CD14-positive monocyte (primary cell): ENCODE measurements at regions not wholly inside any gene's neighbourhood (a gene's known extent, or its start where the extent isn't known, plus 50 kb on each side); places are given as distances from the start of the nearest gene placed in this dataset.

Experiments used
- DNase-seq, 3 donors: peaks; one replicate each; pipeline ENCODE4 v3.0.0-alpha.2; 2011 to 2022
- H2AFZ ChIP-seq: 2 replicates; pipeline ENCODE4 v1.6.0; 2012; ENCODE audit warnings: mild to moderate bottlenecking, low read depth, low read length, inconsistent platforms; ENCODE audit not compliant: insufficient read depth, poor library complexity, severe bottlenecking
- H3K27ac ChIP-seq, 2 donors: 1 replicate in 1 of 2; 2 replicates in 1 of 2; pipeline ENCODE4 v1.5.1; 2012 to 2013; ENCODE audit warnings: low read length in 2 of 2, control low read depth in 1 of 2, inconsistent platforms in 1 of 2, low read depth in 1 of 2, mild to moderate bottlenecking in 1 of 2
- H3K27me3 ChIP-seq, 2 donors: one replicate each; pipeline versions ENCODE4 v1.6.0 to v1.6.1; 2011 to 2013; ENCODE audit warnings: low read length in 2 of 2; ENCODE audit not compliant: control insufficient read depth in 2 of 2, insufficient read depth in 2 of 2
- H3K36me3 ChIP-seq, 2 donors: replicated peaks in 1 of 2; 1 replicate in 1 of 2; 2 replicates in 1 of 2; pipeline versions ENCODE4 v1.5.1 to v1.6.1; 2012 to 2013; ENCODE audit warnings: low read length in 2 of 2, control low read depth in 1 of 2, inconsistent platforms in 1 of 2, mild to moderate bottlenecking in 1 of 2; ENCODE audit not compliant: insufficient read depth in 2 of 2, control insufficient read depth in 1 of 2
- H3K4me1 ChIP-seq, 2 donors: 1 replicate in 1 of 2; 2 replicates in 1 of 2; pipeline versions ENCODE4 v1.5.1 to v1.6.1; 2012 to 2013; ENCODE audit warnings: low read length in 2 of 2, control low read depth in 1 of 2, inconsistent platforms in 1 of 2, mild to moderate bottlenecking in 1 of 2, moderate library complexity in 1 of 2; ENCODE audit not compliant: insufficient read depth in 2 of 2, control insufficient read depth in 1 of 2
- H3K4me2 ChIP-seq: replicated peaks from 2 replicates; pipeline ENCODE3; 2012; ENCODE audit warnings: low read length, moderate library complexity, mild to moderate bottlenecking; ENCODE audit not compliant: poor library complexity, severe bottlenecking; ENCODE audit errors: extremely low read depth
- H3K4me3 ChIP-seq, 3 experiments: fragments of 200-600 bp in 1 of 3; sonication (generic) in 1 of 3; replicated peaks in 1 of 3; 1 replicate in 2 of 3; 2 replicates in 1 of 3; pipeline ENCODE4 v1.5.1; 2011 to 2013; ENCODE audit warnings: low read length in 3 of 3, mild to moderate bottlenecking in 3 of 3, control low read depth in 2 of 3, low read depth in 2 of 3, inconsistent platforms in 1 of 3, moderate library complexity in 1 of 3
- H3K79me2 ChIP-seq: 2 replicates; pipeline ENCODE4 v1.6.0; 2012; ENCODE audit warnings: mild to moderate bottlenecking, control low read depth, inconsistent platforms, low read length, moderate library complexity; ENCODE audit not compliant: insufficient read depth
- H3K9ac ChIP-seq: 2 replicates; pipeline ENCODE4 v1.6.0; 2017; ENCODE audit warnings: low read length, mild to moderate bottlenecking; ENCODE audit not compliant: insufficient read depth, poor library complexity, severe bottlenecking
- H3K9me3 ChIP-seq, 2 donors: replicated peaks in 1 of 2; 1 replicate in 1 of 2; 2 replicates in 1 of 2; pipeline versions ENCODE4 v1.5.1 to v1.6.1; 2012 to 2013; ENCODE audit warnings: low read length in 2 of 2, control low read depth in 1 of 2; ENCODE audit not compliant: control insufficient read depth in 1 of 2, insufficient read depth in 1 of 2
- H4K20me1 ChIP-seq: 2 replicates; pipeline ENCODE4 v1.6.0; 2012; ENCODE audit warnings: mild to moderate bottlenecking, low read length, control low read depth, moderate library complexity; ENCODE audit not compliant: insufficient read depth
- H3K27ac Mint-ChIP-seq, 7 donors: one replicate each; pipeline ENCODE4 v1.8.0; 2020; ENCODE audit warnings: mild to moderate bottlenecking in 7 of 7, mixed read lengths in 7 of 7, moderate library complexity in 6 of 7, inconsistent platforms in 2 of 7
- H3K27me3 Mint-ChIP-seq, 3 donors: one replicate each; pipeline ENCODE4 v1.8.0; 2021 to 2022; ENCODE audit warnings: low read depth in 3 of 3, mild to moderate bottlenecking in 3 of 3, mixed read lengths in 3 of 3, moderate library complexity in 3 of 3, inconsistent platforms in 1 of 3
- H3K36me3 Mint-ChIP-seq, 2 donors: one replicate each; pipeline ENCODE4 v1.8.0; 2020; ENCODE audit warnings: mixed read lengths in 2 of 2, inconsistent platforms in 1 of 2, mild to moderate bottlenecking in 1 of 2
- H3K4me1 Mint-ChIP-seq: one replicate; pipeline ENCODE4 v1.8.0; 2020; ENCODE audit warnings: mild to moderate bottlenecking, mixed read lengths
- H3K4me3 Mint-ChIP-seq, 2 donors: one replicate each; pipeline ENCODE4 v1.8.0; 2020; ENCODE audit warnings: mild to moderate bottlenecking in 2 of 2, mixed read lengths in 2 of 2, moderate library complexity in 1 of 2
- H3K9me3 Mint-ChIP-seq, 7 donors: one replicate each; pipeline ENCODE4 v1.8.0; 2020 to 2022; ENCODE audit warnings: mixed read lengths in 7 of 7, mild to moderate bottlenecking in 6 of 7, moderate library complexity in 6 of 7, inconsistent platforms in 2 of 7
- WGBS: methylation state at CpG from one replicate; pipeline ENCODE4 v1.1.5; 2013; ENCODE audit warnings: missing lambda C conversion rate; ENCODE audit not compliant: insufficient coverage; 5-methylcytosine and 5-hydroxymethylcytosine counted together
- intact Hi-C, 2 donors: fragments of 100-400 bp; cut with micrococcal nuclease; formaldehyde crosslinking; loops; one replicate each; pipeline versions ENCODE4 v1.15.0 to v1.15.1; 2023
- TF ChIP-seq, protein P1 (sequence below): fragments of 200-600 bp; IDR thresholded peaks from one replicate; pipeline ENCODE4 v1.8.0; 2022; ENCODE audit warnings: antibody characterized with exemption, mild to moderate bottlenecking

DNA sequence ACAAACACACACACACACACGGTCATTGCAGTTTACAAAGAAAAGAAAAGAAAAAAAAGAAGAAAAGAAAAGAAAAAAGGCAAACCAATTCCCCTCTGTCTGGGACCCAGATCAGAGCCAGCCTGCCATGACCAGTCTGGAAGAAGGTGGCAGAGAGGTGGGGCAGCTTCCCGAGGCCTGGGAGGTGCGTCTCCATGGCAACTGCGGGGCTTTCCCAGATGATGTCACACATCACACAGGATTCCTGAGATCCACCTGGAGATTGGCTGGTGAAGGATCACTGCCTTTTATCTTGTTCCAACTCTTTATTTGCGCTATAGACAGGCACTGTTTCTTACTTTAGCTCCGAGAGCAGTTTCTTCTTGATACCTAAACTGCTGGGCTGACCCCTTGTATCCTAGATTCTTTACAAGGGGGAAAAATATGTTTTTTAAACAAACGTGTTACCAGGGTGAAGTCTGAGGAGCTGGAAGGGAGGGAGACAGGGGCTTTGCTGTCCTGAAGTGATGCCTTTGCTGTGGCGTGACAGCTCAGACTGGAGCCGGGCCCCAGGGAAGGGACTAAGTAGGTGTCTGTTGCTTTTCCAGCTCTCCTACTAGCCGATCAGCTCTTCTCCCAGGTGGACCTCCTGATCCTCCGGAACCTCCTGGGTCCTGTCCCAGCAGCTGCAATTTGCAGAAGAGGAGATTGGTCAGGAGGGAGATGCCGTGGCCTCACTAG is 298.5 kb downstream of the KLF6 start:
- H3K36me3 ChIP-seq: no peaks in the 10 kb centered on the region
- H3K4me3 ChIP-seq: no peak overlapping the region
- no peak for DNase-seq
- no peaks in the 10 kb centered on the region for H3K9me3 ChIP-seq
- no peaks in the 10 kb centered on the region for H4K20me1 ChIP-seq
- H3K27ac ChIP-seq: no peak overlapping the region
- peaks cover 0 to 11% (median 5%) of the 10 kb centered on the region in 7 donors for H3K9me3 Mint-ChIP-seq
- peak overlapping the region in 1 of 7 donors; percentile 23 for H3K27ac Mint-ChIP-seq
- no peak overlapping the region for H3K9ac ChIP-seq
- peaks cover 27 to 39% of the 10 kb centered on the region in 2 donors for H3K4me1 ChIP-seq
- no peaks in the 10 kb centered on the region for H3K27me3 ChIP-seq
- peaks cover 0 to 5% (median 2%) of the 10 kb centered on the region in 3 donors for H3K27me3 Mint-ChIP-seq
- intact Hi-C loops: loop anchor here in 1 of 2 donors (10.0 kb wide), 1 partner anchor 638 kb away; no protein-coding TSS in a partner anchor
- peaks cover 3% of the 10 kb centered on the region in 2 donors for H3K36me3 Mint-ChIP-seq
- TF ChIP-seq, protein P1, sequence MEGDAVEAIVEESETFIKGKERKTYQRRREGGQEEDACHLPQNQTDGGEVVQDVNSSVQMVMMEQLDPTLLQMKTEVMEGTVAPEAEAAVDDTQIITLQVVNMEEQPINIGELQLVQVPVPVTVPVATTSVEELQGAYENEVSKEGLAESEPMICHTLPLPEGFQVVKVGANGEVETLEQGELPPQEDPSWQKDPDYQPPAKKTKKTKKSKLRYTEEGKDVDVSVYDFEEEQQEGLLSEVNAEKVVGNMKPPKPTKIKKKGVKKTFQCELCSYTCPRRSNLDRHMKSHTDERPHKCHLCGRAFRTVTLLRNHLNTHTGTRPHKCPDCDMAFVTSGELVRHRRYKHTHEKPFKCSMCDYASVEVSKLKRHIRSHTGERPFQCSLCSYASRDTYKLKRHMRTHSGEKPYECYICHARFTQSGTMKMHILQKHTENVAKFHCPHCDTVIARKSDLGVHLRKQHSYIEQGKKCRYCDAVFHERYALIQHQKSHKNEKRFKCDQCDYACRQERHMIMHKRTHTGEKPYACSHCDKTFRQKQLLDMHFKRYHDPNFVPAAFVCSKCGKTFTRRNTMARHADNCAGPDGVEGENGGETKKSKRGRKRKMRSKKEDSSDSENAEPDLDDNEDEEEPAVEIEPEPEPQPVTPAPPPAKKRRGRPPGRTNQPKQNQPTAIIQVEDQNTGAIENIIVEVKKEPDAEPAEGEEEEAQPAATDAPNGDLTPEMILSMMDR: no peak
- WGBS: 97% methylated on average over 6 of the region's 12 CpGs
- no peak overlapping the region for H2AFZ ChIP-seq
- H3K4me2 ChIP-seq: no peak overlapping the region
- peaks cover 38% of the 10 kb centered on the region for H3K4me1 Mint-ChIP-seq
- no peaks in the 10 kb centered on the region for H3K79me2 ChIP-seq
- no peak overlapping the region for H3K4me3 Mint-ChIP-seq

DNA sequence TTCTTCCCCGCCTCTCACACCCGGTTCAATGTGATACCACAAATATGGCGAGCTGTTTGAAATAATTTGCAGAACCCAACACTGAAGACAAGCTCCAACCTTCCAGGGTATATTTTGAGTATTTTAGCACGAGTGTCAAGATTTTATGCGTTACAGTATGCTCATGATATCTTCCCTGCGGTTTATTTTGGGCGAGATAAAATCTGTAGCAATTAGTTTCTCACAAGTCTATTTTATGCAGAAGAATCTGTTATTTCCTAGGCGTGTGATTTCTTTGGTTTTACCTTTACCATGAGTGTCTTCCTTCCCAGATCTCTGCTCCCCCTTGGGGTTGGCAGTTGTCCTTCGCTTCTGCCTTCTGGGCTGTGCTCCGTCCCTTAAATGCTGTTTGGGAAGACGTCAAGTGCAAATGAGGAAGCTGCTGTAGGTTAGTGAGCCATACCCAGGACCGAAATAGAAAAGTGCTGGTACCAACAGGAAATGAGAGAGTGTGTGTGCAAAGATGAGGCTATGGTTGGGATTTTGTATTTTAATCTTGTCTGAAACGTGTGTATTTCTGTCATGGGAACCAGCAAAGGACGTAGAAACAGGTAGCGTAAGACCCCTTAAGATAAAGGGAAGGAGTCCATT is 299.8 kb downstream of the KLF6 start:
- intact Hi-C loops: loop anchor here in 1 of 2 donors (10.0 kb wide), 1 partner anchor 640 kb away; no protein-coding TSS in a partner anchor
- peak overlapping the region; percentile 60 for H3K4me2 ChIP-seq

More for the DNA sequence above, 299.8 kb downstream of the KLF6 start:
- Histone ChIP-seq H3K9me3 (no peaks in the 10 kb centered on the region), H2AFZ (peak overlapping the region; percentile 38), H3K36me3 (no peaks in the 10 kb centered on the region), H3K4me3 (peak overlapping the region in 1 of 3 experiments; percentile 45), H3K27me3 (no peaks in the 10 kb centered on the region), H4K20me1 (no peaks in the 10 kb centered on the region), H3K4me1 (peaks cover 27 to 39% of the 10 kb centered on the region in 2 donors), H3K9ac (no peak overlapping the region), H3K27ac (peak overlapping the region in 1 of 2 donors; percentile 68), H3K79me2 (no peaks in the 10 kb centered on the region)
- WGBS: 0% methylated on average over 5 of the region's 15 CpGs
- Mint-ChIP-seq H3K27me3 (peaks cover 0 to 7% (median 2%) of the 10 kb centered on the region in 3 donors), H3K36me3 (peaks cover 3% of the 10 kb centered on the region in 2 donors), H3K27ac (peak overlapping the region; percentile 35 to 88 (median 81)), H3K4me1 (peaks cover 38% of the 10 kb centered on the region), H3K4me3 (peak overlapping the region in 1 of 2 donors; percentile 79), H3K9me3 (peaks cover 0 to 10% (median 5%) of the 10 kb centered on the region in 7 donors)
- DNase-seq: peak; percentile 70 to 78 (median 72)
- TF ChIP-seq, protein P1: no peak
